H1 (cell line): ENCODE measurements at regions not wholly inside any gene's neighbourhood (a gene's known extent, or its start where the extent isn't known, plus 50 kb on each side); places are given as distances from the start of the nearest gene placed in this dataset.

Experiments used
- CTCF ChIA-PET: fragments of 300-600 bp; sonication (Branson Sonifier 250); formaldehyde crosslinking; loops from one replicate; lab custom pipeline; 2021; ENCODE audit not compliant: partially characterized antibody; lab: Charles Lee
- POLR2A ChIA-PET: fragments of 300-600 bp; sonication (Branson Sonifier 250); formaldehyde crosslinking; loops from one replicate; lab custom pipeline; 2021; ENCODE audit warnings: inconsistent platforms; ENCODE audit not compliant: partially characterized antibody; lab: Charles Lee
- DNase-seq, 2 experiments: peaks; one replicate each; pipeline versions ENCODE4 v3.0.0 to v3.0.0-alpha.2; 2010 to 2022; ENCODE audit warnings: low spot score in 2 of 2, low read depth in 1 of 2, mixed read lengths in 1 of 2
- FAIRE-seq: peaks from 2 replicates; lab custom pipeline; 2011; peaks lifted over from hg19 to GRCh38; lab: Jason Lieb, UNC
- H2AFZ ChIP-seq: 2 replicates; pipeline ENCODE4 v1.8.1; 2012; ENCODE audit warnings: low read length, inconsistent platforms
- H2AK5ac ChIP-seq: 2 replicates; pipeline ENCODE4 v1.6.1; 2013; ENCODE audit warnings: low read depth, low read length
- H2BK120ac ChIP-seq: replicated peaks from 2 replicates; pipeline ENCODE3; 2013; ENCODE audit warnings: low read depth, low read length, inconsistent platforms
- H2BK12ac ChIP-seq: 2 replicates; pipeline ENCODE4 v1.6.1; 2013; ENCODE audit warnings: low read depth, low read length
- H2BK15ac ChIP-seq: 2 replicates; pipeline ENCODE4 v1.6.1; 2013; ENCODE audit warnings: low read length
- H2BK20ac ChIP-seq: 2 replicates; pipeline ENCODE4 v1.6.1; 2013; ENCODE audit warnings: low read length
- H2BK5ac ChIP-seq: 2 replicates; pipeline ENCODE4 v1.6.1; 2013; ENCODE audit warnings: low read depth, low read length
- H3K14ac ChIP-seq: 2 replicates; pipeline ENCODE4 v1.6.1; 2013; ENCODE audit warnings: inconsistent platforms; ENCODE audit not compliant: insufficient read length
- H3K18ac ChIP-seq: 2 replicates; pipeline ENCODE4 v1.6.1; 2013; ENCODE audit warnings: low read length; ENCODE audit errors: extremely low read depth
- H3K23ac ChIP-seq: 2 replicates; pipeline ENCODE4 v1.6.1; 2013; ENCODE audit warnings: inconsistent platforms; ENCODE audit not compliant: insufficient read length
- H3K23me2 ChIP-seq: 2 replicates; pipeline ENCODE4 v1.6.1; 2013; ENCODE audit warnings: low read depth, low read length
- H3K27ac ChIP-seq: 2 replicates; pipeline ENCODE4 v1.6.1; 2011; ENCODE audit warnings: low read depth, low read length, inconsistent platforms
- H3K27me3 ChIP-seq, 4 experiments: replicated peaks in 1 of 4; 1 replicate in 1 of 4; 2 replicates in 3 of 4; pipeline versions ENCODE4 v1.6.1 to v1.8.1; 2011 to 2013; ENCODE audit warnings: low read length in 3 of 4, mild to moderate bottlenecking in 3 of 4, inconsistent platforms in 2 of 4, mixed read lengths in 2 of 4, moderate library complexity in 1 of 4; ENCODE audit not compliant: control insufficient read depth in 3 of 4, insufficient read depth in 3 of 4; ENCODE audit errors: extremely low read depth in 1 of 4
- H3K36me3 ChIP-seq, 4 experiments: 2 replicates each; pipeline versions ENCODE4 v1.6.1 to v1.8.1; 2011 to 2013; ENCODE audit warnings: mild to moderate bottlenecking in 4 of 4, low read length in 3 of 4, moderate library complexity in 2 of 4, control low read depth in 1 of 4, inconsistent platforms in 1 of 4; ENCODE audit not compliant: insufficient read depth in 4 of 4, control insufficient read depth in 2 of 4
- H3K4ac ChIP-seq: replicated peaks from 2 replicates; pipeline ENCODE3; 2013; ENCODE audit warnings: low read length, low read depth, mixed read lengths, inconsistent platforms; ENCODE audit not compliant: insufficient read length
- H3K4me1 ChIP-seq, 4 experiments: replicated peaks in 1 of 4; 1 replicate in 1 of 4; 2 replicates in 3 of 4; pipeline versions ENCODE4 v1.6.1 to v1.8.1; 2011 to 2013; ENCODE audit warnings: low read length in 3 of 4, inconsistent platforms in 2 of 4, mixed read lengths in 1 of 4; ENCODE audit not compliant: insufficient read depth in 4 of 4, control insufficient read depth in 3 of 4
- H3K4me2 ChIP-seq, 2 experiments: 2 replicates each; pipeline versions ENCODE4 v1.6.1 to v1.8.1; 2011 to 2013; ENCODE audit warnings: low read depth in 2 of 2, low read length in 2 of 2, control low read depth in 1 of 2, inconsistent platforms in 1 of 2, mild to moderate bottlenecking in 1 of 2; ENCODE audit not compliant: insufficient read depth in 1 of 2
- H3K4me3 ChIP-seq, 4 experiments: fragments of 200-600, 300-600 bp in 1 of 4; sonication (generic), shearing (Covaris generic), sonication (Bioruptor Twin) in 1 of 4; 2 replicates each; pipeline versions ENCODE4 v1.5.1 to v1.8.1; 2011 to 2016; ENCODE audit warnings: low read length in 4 of 4, low read depth in 3 of 4, control low read depth in 2 of 4, inconsistent platforms in 2 of 4, mild to moderate bottlenecking in 2 of 4, mixed read lengths in 1 of 4, moderate library complexity in 1 of 4; ENCODE audit not compliant: insufficient read depth in 2 of 4; ENCODE audit errors: extremely low read depth in 1 of 4
- H3K56ac ChIP-seq: replicated peaks from 2 replicates; pipeline ENCODE3; 2013; ENCODE audit warnings: low read depth, mild to moderate bottlenecking, mixed read lengths, low read length, inconsistent platforms; ENCODE audit not compliant: insufficient read length
- H3K79me1 ChIP-seq: 2 replicates; pipeline ENCODE4 v1.6.1; 2013; ENCODE audit warnings: low read depth, low read length, control low read depth
- H3K79me2 ChIP-seq, 2 experiments: 2 replicates each; pipeline versions ENCODE4 v1.6.1 to v1.8.1; 2012 to 2013; ENCODE audit warnings: low read length in 2 of 2, mild to moderate bottlenecking in 2 of 2, inconsistent platforms in 1 of 2; ENCODE audit not compliant: insufficient read depth in 2 of 2, control insufficient read depth in 1 of 2
- H3K9ac ChIP-seq, 4 experiments: replicated peaks in 1 of 4; 1 replicate in 1 of 4; 2 replicates in 3 of 4; pipeline versions ENCODE4 v1.6.1 to v1.8.1; 2011 to 2013; ENCODE audit warnings: low read depth in 3 of 4, low read length in 3 of 4, control low read depth in 2 of 4, mild to moderate bottlenecking in 2 of 4, moderate library complexity in 2 of 4, inconsistent platforms in 1 of 4; ENCODE audit errors: extremely low read depth in 1 of 4
- H3K9me3 ChIP-seq, 2 experiments: 2 replicates each; pipeline versions ENCODE4 v1.6.1 to v1.8.1; 2012 to 2013; ENCODE audit warnings: mild to moderate bottlenecking in 2 of 2, moderate library complexity in 2 of 2, control low read depth in 1 of 2, inconsistent platforms in 1 of 2, low read depth in 1 of 2, low read length in 1 of 2, mixed read lengths in 1 of 2; ENCODE audit not compliant: insufficient read depth in 2 of 2
- H4K20me1 ChIP-seq, 2 experiments: replicated peaks in 1 of 2; 2 replicates each; pipeline versions ENCODE3 to v1.8.1; 2011 to 2013; ENCODE audit warnings: inconsistent platforms in 2 of 2, low read length in 2 of 2, mild to moderate bottlenecking in 1 of 2; ENCODE audit not compliant: insufficient read depth in 2 of 2, control insufficient read depth in 1 of 2
- H4K5ac ChIP-seq: 2 replicates; pipeline ENCODE4 v1.6.1; 2013; ENCODE audit warnings: low read length, low read depth, mixed read lengths, inconsistent platforms; ENCODE audit not compliant: insufficient read length
- H4K8ac ChIP-seq: 2 replicates; pipeline ENCODE4 v1.8.0; 2013; ENCODE audit warnings: mild to moderate bottlenecking, moderate library complexity, low read length, inconsistent platforms; ENCODE audit not compliant: insufficient read depth; ENCODE audit errors: extremely low read depth
- H4K91ac ChIP-seq: replicated peaks from 2 replicates; pipeline ENCODE3; 2013; ENCODE audit warnings: low read length, mixed read lengths, inconsistent platforms; ENCODE audit not compliant: insufficient read length
- CREB1 ChIP-seq: IDR thresholded peaks from 2 replicates; pipeline ENCODE4 v1.6.1; 2012; ENCODE audit warnings: inconsistent platforms
- KDM5A ChIP-seq: fragments of 200-600 bp; IDR thresholded peaks from 2 replicates; pipeline ENCODE4 v1.7.1; 2012; ENCODE audit warnings: mild to moderate bottlenecking, low read length, inconsistent platforms, mixed read lengths
- RNF2 ChIP-seq: fragments of 200-900, 300-1000 bp; sonication (generic); IDR thresholded peaks from 2 replicates; pipeline ENCODE4 v1.7.1; 2016; ENCODE audit warnings: borderline replicate concordance, low read depth, mild to moderate bottlenecking, antibody characterized with exemption, low read length; ENCODE audit not compliant: poor library complexity, severe bottlenecking; ENCODE audit errors: missing control alignments
- WGBS, 2 experiments: shearing (Covaris generic) in 1 of 2; methylation state at CpG; one replicate each; pipeline versions ENCODE4 v1.1.6 to v1.1.7; 2013 to 2015; ENCODE audit warnings: low lambda C conversion rate in 2 of 2, mixed read lengths in 2 of 2, inconsistent platforms in 1 of 2, low coverage in 1 of 2, missing lambda C conversion rate in 1 of 2; ENCODE audit not compliant: insufficient replicate concordance in 2 of 2, insufficient coverage in 1 of 2, insufficient read length in 1 of 2; ENCODE audit errors: extremely low coverage in 1 of 2, missing lambda C conversion rate in 1 of 2; 5-methylcytosine and 5-hydroxymethylcytosine counted together
- TF ChIP-seq, protein P1 (sequence below), 3 experiments: IDR thresholded peaks; 1 replicate in 2 of 3; 2 replicates in 1 of 3; pipeline versions ENCODE4 v1.5.1 to v1.6.1; 2011; ENCODE audit warnings: low read length in 3 of 3, mild to moderate bottlenecking in 3 of 3, inconsistent platforms in 2 of 3, low read depth in 1 of 3, moderate library complexity in 1 of 3; ENCODE audit not compliant: insufficient read depth in 1 of 3; ENCODE audit errors: control extremely low read depth in 1 of 3

GRCh38 chr3:132154619-132155018, 119.8 kb upstream of the CPNE4 start:
- Histone ChIP-seq H2BK5ac (no peak overlapping the region), H3K9me3 (no peaks in the 10 kb centered on the region)
- TF ChIP-seq, protein P1, sequence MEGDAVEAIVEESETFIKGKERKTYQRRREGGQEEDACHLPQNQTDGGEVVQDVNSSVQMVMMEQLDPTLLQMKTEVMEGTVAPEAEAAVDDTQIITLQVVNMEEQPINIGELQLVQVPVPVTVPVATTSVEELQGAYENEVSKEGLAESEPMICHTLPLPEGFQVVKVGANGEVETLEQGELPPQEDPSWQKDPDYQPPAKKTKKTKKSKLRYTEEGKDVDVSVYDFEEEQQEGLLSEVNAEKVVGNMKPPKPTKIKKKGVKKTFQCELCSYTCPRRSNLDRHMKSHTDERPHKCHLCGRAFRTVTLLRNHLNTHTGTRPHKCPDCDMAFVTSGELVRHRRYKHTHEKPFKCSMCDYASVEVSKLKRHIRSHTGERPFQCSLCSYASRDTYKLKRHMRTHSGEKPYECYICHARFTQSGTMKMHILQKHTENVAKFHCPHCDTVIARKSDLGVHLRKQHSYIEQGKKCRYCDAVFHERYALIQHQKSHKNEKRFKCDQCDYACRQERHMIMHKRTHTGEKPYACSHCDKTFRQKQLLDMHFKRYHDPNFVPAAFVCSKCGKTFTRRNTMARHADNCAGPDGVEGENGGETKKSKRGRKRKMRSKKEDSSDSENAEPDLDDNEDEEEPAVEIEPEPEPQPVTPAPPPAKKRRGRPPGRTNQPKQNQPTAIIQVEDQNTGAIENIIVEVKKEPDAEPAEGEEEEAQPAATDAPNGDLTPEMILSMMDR (IDR thresholded peaks at IDR 0.05; ENCODE audit: control extremely low read depth in 1 of 3, insufficient read depth in 1 of 3, low read depth in 1 of 3, low read length in 3 of 3): no peak
- TF ChIP-seq RNF2: no peak
- TF ChIP-seq CREB1: no peak
- TF ChIP-seq KDM5A: no peak
- TF ChIP-seq, all 59 proteins: peak for 0
- Histone ChIP-seq H3K36me3 (no peaks in the 10 kb centered on the region), H3K23me2 (no peaks in the 10 kb centered on the region), H3K4me1 (no peaks in the 10 kb centered on the region), H3K18ac (no peak overlapping the region), H2BK15ac (no peak overlapping the region), H3K4me2 (no peak overlapping the region), H3K23ac (no peak overlapping the region), H3K14ac (no peak overlapping the region), H2BK120ac (no peak overlapping the region), H3K27ac (no peak overlapping the region), H3K56ac (no peak overlapping the region), H3K27me3 (no peaks in the 10 kb centered on the region), H4K20me1 (peaks cover 0 to 1% of the 10 kb centered on the region in 2 experiments), H2BK20ac (no peak overlapping the region), H3K4ac (no peak overlapping the region), H3K79me2 (no peaks in the 10 kb centered on the region), H2AK5ac (no peak overlapping the region), H4K5ac (no peak overlapping the region), H2AFZ (no peak overlapping the region), H3K9ac (no peak overlapping the region), H4K91ac (no peak overlapping the region), H2BK12ac (no peak overlapping the region), H3K4me3 (no peak overlapping the region), H4K8ac (no peak overlapping the region), H3K79me1 (no peaks in the 10 kb centered on the region)
- whole genome bisulfite sequencing, 2 experiments: 95% methylated on average over 5 of the region's 5 CpGs; no CpG with 5 or more reads in 1 of the 2 experiments
- ChIA-PET POLR2A (no interaction called here), CTCF (interaction anchor here (1.0 kb wide), 1 partner anchor 116 kb away, joined by 3 read pairs; no protein-coding TSS in a partner anchor)
- DNase-seq (no peak), FAIRE-seq (no peak)
